GM18505 (cell line): ENCODE measurements at regions not wholly inside any gene's neighbourhood (a gene's known extent, or its start where the extent isn't known, plus 50 kb on each side); places are given as distances from the start of the nearest gene placed in this dataset.
"Not testable (repeated sequence)": the region's sequence is repeated elsewhere in the genome, so short reads cannot be mapped to it uniquely, and the experiment has no call there.

Source experiments
- ATAC-seq: cut with Tn5 transposase; IDR thresholded peaks from one replicate; pipeline ENCODE4 v1.9.1; 2021; ENCODE audit not compliant: unreplicated experiment
- POLR2A ChIP-seq: IDR thresholded peaks from 4 replicates; pipeline ENCODE4 v1.6.1; 2011; ENCODE audit warnings: borderline replicate concordance; ENCODE audit not compliant: insufficient read depth, insufficient read length; ENCODE audit errors: extremely low read depth

DNA sequence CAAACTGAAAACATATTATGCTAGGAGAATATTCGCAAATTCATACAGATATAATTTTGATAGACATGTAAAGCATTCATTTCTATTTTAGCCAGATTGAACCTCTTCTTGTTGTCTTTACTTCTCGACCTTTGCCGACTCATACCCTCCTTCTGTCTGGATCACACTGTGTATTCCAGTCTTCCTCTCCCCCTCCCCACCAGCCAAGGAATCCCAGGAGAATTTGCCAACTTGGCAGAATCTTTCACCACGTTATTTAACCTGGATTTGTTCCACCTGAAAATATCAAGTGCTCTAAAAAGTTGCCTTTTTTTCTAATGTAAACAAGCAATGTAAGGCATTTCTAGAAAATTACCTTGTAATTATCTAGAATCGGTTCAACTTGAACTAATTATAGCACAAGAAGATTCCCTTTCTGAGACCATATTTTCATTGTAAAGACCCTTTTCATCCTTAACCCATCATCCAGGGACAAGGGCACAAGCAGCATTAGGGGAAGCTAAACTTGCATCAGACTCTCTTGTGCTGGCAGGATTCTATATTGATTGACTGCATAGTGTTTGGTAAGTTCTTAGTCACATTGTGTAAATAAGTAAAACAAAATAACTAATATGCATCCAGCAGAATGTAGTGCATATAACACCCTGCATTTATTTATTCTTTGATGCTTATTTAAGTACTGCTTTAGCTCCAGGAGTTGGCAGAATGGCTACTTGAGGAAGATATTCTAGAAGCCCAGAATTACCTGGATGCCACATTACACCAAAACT is 1328.7 kb upstream of the NXPH2 start:
- no peak for TF ChIP-seq POLR2A
- no peak for ATAC-seq

DNA sequence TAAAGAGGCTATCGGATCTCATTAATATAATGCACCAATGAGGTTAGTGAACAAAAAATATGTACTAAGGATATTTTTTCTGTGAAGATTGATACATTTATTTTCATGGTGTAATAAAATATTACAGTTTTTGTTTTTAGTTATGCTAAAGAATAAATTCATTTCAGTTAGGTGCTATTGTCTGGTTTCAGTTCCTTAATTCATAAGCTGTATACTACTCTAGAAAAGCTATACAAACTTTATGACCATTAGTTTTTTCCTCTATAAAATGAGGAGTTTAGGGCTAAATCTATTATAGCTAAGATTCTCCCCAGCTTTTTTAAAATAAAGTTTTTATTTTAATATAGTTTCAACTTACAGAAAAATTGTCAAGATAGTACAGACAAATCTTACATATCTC is 1311.7 kb upstream of the NXPH2 start:
- ATAC-seq, result no peak
- no peak for TF ChIP-seq POLR2A

DNA sequence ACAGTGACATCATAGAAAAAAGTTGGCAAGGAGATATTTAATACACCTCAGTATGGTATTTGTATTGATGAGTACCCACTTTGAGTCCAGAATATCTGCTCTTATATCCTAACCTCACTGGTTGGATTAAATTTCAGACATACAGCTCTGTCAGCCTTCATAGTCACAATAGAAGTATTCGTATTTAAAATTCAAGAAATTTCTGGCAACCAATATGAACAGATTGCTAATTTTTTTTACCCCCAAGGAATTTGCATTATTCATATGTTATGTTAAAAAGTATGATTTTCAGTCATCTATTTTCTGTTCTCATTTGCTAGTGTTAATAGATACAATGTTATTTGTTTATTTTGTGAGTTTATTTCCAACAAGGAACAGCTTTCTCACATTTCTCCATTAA is 1306.8 kb upstream of the NXPH2 start:
- no peak for TF ChIP-seq POLR2A
- no peak for ATAC-seq

DNA sequence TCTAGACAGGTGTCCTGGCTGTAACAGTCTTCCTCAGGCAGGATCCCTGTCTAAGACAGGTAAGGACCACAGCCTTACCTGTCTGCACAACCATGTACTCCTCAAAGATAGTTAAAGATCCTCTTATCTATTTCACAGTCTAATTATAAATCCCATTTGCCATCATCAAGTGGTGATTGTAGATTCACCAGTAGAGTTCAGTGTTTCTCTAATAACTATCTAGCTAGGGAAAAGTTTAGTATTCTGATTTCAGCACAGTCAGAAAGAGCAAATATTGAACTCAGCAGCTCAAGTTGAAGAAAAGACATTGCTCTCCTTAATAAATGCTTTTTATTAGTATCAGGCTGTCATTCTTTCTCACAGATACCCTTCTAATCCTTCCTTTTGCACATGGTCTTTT is 1305.5 kb upstream of the NXPH2 start:
- no peak for TF ChIP-seq POLR2A
- no peak for ATAC-seq

DNA sequence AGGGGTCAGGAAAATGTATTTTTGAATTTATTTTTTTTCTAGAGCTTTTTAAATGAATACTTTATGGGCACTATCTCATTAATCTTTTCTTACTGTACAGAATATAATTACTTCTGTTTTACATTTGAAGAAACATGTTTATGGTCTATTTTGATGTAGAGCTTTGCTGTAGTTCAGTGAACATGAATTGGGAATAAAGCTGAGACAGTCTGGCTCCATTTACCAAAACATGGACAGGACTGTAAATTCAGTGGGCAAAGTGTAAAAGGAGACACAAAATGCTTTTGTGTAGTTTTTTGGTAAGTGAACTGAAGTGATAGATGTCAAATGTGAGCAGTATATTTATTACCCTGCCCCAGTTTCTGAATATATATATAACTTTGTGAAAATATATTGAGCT is 1298.8 kb upstream of the NXPH2 start:
- no peak for ATAC-seq
- TF ChIP-seq POLR2A, result no peak

DNA sequence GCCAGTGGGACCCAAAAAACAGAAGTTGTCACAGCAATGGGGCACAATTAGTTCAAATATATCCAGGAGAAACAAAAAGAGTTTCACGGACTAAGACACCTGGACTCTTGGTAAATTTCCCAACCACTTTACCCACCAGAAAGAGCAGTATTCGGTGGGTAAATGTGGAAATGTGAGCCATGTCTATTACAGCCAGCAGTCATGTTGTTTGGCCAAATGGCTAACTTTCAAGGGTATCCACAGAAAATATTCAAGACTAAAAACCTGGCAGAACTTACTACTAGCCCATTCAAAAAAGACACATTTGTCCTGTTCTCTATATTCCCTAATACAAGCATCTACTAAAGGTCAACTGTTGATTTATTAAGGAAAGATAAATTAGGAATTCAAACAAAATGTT is 1296.0 kb upstream of the NXPH2 start:
- ATAC-seq, result no peak

DNA sequence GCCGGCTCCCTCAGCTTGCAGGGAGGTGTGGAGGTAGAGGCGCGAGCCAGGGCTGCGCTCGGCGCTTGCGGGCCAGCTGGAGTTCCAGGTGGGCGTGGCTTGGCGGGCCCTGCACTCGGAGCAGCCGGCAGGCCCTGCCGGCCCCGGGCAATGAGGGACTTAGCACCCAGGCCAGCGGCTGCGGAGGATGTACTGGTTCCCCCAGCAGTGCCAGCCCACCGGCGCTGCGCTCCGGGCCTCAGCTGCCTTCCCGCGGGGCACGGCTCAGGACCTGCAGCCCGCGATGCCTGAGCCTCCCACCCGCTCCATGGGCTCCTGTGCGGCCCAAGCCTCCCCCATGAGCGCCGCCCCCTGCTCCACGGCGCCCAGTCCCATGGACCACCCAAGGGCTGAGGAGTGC is 1293.6 kb upstream of the NXPH2 start:
- not testable (repeated sequence) for ATAC-seq

More for the DNA sequence above, 1296.0 kb upstream of the NXPH2 start:
- TF ChIP-seq POLR2A, result no peak

DNA sequence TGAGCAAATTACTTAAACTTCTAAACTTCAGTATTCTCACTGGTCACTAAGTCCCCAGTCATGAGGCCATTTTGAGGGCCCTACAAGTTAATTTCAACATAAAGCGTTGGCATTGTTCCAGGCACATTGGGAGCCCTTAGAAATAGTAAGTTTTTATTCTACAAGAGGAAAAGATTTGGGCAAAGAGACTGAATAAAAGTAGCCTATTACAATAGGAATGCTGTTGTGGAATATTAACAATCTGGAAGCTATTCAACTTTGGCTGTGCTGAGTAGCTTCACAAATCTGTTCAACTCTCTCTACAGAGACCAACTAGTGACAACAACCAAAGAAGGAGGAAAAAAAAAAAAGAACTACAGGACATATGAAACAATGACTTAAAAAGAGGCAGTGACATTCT is 1287.5 kb upstream of the NXPH2 start:
- ATAC-seq, result no peak

DNA sequence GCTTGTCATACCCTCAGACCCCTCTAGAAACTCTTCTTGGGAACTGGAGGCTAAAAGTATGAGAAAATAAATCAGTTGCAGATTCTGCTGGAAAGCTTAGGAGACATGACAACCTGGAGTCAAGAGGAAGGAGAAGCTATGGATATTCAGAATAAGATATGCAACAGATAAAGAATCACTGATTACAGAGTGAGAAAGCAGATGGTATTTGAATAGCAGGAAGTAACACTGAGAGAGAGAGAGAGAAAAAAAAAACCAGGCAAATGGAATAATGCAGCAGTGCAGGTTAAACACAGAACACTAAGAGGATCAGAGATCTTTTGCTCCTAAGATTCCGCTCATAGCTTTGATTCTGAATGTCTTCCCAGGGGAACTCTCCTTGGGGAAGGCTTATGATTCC is 1284.1 kb upstream of the NXPH2 start:
- no peak for ATAC-seq
- TF ChIP-seq POLR2A, result no peak

More for the DNA sequence above, 1287.5 kb upstream of the NXPH2 start:
- no peak for TF ChIP-seq POLR2A

DNA sequence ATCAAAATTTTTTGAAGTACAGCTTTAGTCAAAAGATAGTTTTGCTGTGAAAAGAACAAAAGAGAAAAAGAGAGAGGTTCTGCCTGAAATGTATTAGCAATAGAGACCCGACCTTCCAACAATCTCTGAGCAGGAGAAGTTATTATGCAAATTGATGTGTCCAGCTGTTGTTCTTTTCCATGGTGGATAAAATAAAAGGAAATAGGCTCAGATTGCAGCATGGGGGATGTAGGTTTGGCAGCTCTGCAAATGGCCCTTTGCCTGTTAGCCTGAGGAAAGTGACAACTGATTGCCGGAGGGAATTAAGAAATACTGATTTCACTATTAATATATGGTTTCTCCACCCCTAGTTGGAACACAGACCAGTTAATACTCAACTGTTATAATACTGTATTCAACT is 1283.2 kb upstream of the NXPH2 start:
- no peak for ATAC-seq
- no peak for TF ChIP-seq POLR2A

DNA sequence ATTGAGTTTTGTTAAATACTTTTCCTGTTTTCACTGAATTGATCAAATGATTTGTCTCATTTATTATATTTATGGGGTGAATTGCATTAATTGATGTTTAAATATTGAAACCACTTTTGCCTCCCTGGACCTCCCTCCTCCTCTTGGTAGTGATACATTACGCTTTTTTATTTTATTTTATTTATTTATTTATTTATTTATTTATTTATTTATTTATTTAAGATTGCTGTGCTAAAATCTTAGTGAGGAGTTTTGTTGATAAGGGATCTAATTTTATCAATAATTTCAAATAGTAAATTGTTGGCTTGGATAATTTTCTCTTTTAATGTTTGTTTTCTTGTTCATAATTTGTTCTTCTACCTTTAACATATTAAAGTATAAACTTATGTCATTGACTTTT is 1281.0 kb upstream of the NXPH2 start:
- ATAC-seq, result no peak
- no peak for TF ChIP-seq POLR2A

DNA sequence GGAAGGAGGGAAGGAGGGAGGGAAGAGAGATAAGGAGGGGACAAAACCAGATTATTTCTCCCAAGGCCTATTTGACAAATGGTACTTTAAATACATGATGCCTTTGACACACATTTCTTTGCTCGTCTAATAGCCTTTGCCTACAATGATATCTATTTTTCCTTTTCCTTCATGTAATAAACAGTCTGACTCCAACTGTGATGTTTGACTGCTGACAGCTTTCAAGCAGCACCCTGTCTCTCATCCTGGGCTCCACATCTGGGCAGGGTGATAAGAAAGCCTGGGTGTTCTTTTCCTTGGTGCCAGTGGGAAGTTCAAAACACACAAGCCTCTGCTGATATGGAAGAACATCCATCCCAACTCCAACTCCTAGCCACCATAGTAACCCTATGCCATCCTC is 1277.7 kb upstream of the NXPH2 start:
- TF ChIP-seq POLR2A, result no peak
- no peak for ATAC-seq

DNA sequence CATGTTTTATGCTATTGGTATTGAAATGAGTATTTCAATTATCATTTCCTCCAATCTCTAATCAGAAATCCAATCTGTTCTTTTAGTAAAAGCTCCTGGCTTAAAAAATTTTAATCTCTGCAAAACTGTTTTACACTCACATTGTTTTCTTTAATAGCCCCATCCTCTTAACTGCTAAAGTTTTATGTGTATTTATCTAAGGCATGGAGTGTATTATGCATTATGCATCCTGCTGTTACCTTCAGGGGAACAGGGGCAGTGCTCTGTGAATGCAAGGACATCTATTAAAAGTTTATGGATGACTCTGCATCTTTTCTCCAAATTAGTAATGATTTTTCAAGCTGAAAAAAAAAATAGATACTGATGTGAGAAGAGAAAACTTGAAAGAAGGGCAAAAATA is 1261.6 kb upstream of the NXPH2 start:
- ATAC-seq, result no peak
- TF ChIP-seq POLR2A, result no peak

DNA sequence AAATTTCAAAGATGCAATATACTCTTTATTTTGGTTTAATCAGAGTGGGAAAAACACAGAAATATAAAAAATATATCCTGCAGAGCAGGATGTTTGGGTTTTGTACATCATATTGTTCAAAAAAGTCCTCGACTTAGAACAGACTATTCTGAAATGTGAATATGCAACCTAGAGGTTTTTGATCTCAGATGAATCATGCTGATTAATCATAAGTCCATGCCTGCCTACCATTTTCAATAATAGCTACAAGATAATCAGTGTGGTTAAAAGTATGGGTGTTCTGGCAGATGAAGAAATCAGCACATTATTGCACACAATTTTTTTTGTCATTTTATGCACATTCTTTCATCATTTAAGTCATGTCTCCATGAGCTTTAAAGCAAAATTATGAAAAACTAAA is 1261.0 kb upstream of the NXPH2 start:
- ATAC-seq, result no peak
- no peak for TF ChIP-seq POLR2A

DNA sequence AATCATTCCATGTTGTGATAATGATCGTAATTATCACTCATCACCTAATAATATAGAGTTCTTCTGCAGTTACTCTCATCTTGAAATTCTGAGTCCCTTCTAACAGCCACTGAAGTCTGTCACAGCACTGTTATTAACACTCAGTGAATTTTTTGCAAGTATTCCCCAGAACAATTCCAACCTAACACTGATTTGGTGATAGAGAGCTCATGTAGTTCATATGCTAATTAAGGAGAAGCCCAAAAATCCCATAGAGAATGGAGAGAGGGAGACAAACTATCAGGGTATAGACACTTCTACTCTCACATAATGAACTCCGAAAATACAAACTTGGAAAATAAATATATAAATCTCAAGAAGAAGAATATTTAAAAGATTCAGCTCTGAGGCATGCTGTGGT is 1253.4 kb upstream of the NXPH2 start:
- no peak for ATAC-seq
- TF ChIP-seq POLR2A, result no peak

DNA sequence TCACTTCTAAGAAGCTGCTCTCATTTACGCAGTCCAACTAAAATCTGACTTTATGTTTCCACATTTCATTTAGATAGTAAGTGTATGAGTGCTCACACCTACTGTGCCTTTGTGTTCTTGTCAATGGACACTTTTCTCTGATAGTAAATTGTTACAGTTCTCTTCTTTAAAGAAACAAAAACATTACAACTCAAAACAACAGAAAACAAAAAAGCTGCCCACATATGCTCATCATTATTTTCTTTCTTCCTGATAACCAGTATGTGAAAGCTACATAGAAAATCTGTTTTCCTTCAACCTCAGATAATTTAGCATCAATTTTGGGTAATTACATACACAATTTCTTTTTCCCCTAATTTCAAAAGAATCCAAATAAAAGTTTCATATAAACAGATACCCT is 1247.8 kb upstream of the NXPH2 start:
- TF ChIP-seq POLR2A, result no peak
- ATAC-seq, result no peak

DNA sequence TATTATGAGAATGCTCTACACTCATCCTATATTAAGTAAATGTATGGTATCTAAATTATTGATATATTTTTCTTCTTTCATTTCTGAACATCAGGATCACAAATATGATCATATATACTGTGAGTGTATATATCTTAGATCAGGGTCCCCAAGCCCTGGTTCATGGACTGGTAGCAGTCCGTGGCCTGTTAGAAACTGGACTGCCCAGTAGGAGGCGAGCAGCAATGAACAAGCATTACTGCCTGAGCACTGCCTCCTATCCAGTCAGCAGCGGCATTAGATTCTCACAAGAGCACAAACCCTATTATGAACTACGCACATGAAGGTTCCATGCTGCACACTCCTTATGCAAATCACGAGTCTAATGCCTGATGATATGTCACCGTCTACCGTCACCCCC is 1247.1 kb upstream of the NXPH2 start:
- no peak for ATAC-seq
- no peak for TF ChIP-seq POLR2A
